ENCODE measurements at regions not wholly inside any gene's neighbourhood (a gene's known extent, or its start where the extent isn't known, plus 50 kb on each side); places are given as distances from the start of the nearest gene placed in this dataset.
"Not testable (repeated sequence)": the region's sequence is repeated elsewhere in the genome, so short reads cannot be mapped to it uniquely, and the experiment has no call there.

GRCh38 chr13:39803156-39803555 lies 147.7 kb downstream of the COG6 start:
- no peak for DNase-seq (ENCODE audit: low read depth in 2 of 2)

GRCh38 chr13:39803851-39804250 lies 148.4 kb downstream of the COG6 start:
- DNase-seq (ENCODE audit: low read depth in 2 of 2), result no peak

GRCh38 chr13:39804332-39805210 lies 149.1 kb downstream of the COG6 start:
- no peak for DNase-seq (ENCODE audit: low read depth in 2 of 2)

- DNase-seq (ENCODE audit: low read depth in 2 of 2), result no peak
These were observed 154.0 kb downstream of the COG6 start for GRCh38 chr13:39809466-39809865.

GRCh38 chr13:39810091-39810877 lies 154.8 kb downstream of the COG6 start:
- DNase-seq (ENCODE audit: low read depth in 2 of 2), result no peak

GRCh38 chr13:39811051-39811450 lies 155.6 kb downstream of the COG6 start:
- DNase-seq (ENCODE audit: low read depth in 2 of 2), result no peak

GRCh38 chr13:39811696-39812095 lies 156.2 kb downstream of the COG6 start:
- no peak for DNase-seq (ENCODE audit: low read depth in 2 of 2)

- no peak for DNase-seq (ENCODE audit: low read depth in 2 of 2)
These were observed 160.1 kb downstream of the COG6 start for GRCh38 chr13:39815345-39816111.

GRCh38 chr13:39816936-39817335 lies 161.5 kb downstream of the COG6 start:
- no peak for DNase-seq (ENCODE audit: low read depth in 2 of 2)

- DNase-seq (ENCODE audit: low read depth in 2 of 2), result no peak
These were observed 163.5 kb downstream of the COG6 start for GRCh38 chr13:39818953-39819352.

- DNase-seq (ENCODE audit: low read depth in 2 of 2), result no peak
These were observed 165.1 kb downstream of the COG6 start for GRCh38 chr13:39820606-39821005.

- no peak for DNase-seq (ENCODE audit: low read depth in 2 of 2)
These were observed 166.5 kb downstream of the COG6 start for GRCh38 chr13:39821977-39822376.

- no peak for DNase-seq (ENCODE audit: low read depth in 2 of 2)
These were observed 167.0 kb downstream of the COG6 start for GRCh38 chr13:39822437-39822836.

- DNase-seq (ENCODE audit: low read depth in 2 of 2), result no peak
These were observed 167.7 kb downstream of the COG6 start for GRCh38 chr13:39823063-39823713.

- DNase-seq (ENCODE audit: low read depth in 2 of 2), result no peak
These were observed 170.4 kb downstream of the COG6 start for GRCh38 chr13:39825886-39826285.

GRCh38 chr13:39835253-39835652 lies 179.8 kb downstream of the COG6 start:
- DNase-seq (ENCODE audit: low read depth in 2 of 2), result no peak

GRCh38 chr13:39836038-39836437 lies 180.6 kb downstream of the COG6 start:
- no peak for DNase-seq (ENCODE audit: low read depth in 2 of 2)

GRCh38 chr13:39837866-39838265 lies 182.4 kb downstream of the COG6 start:
- not testable (repeated sequence) for DNase-seq (ENCODE audit: low read depth in 2 of 2)

- DNase-seq (ENCODE audit: low read depth in 2 of 2), result no peak
These were observed 184.7 kb downstream of the COG6 start for GRCh38 chr13:39840201-39840600.

- DNase-seq (ENCODE audit: low read depth in 2 of 2), result no peak
These were observed 191.9 kb downstream of the COG6 start for GRCh38 chr13:39847336-39847735.

- DNase-seq (ENCODE audit: low read depth in 2 of 2), result no peak
These were observed 199.8 kb downstream of the COG6 start for GRCh38 chr13:39855236-39855635.

- DNase-seq (ENCODE audit: low read depth in 2 of 2), result no peak
These were observed 201.3 kb downstream of the COG6 start for GRCh38 chr13:39856714-39857113.

All from fibroblast of skin of left biceps (primary cell).